Stimulated activated memory B cell treated with anti-CD40 and anti-IgM and Interleukin-4, amounts not matched to agents 10 μg/mL and 1 μg/mL and 100 μg/mL, for 72 hours (primary cell): ENCODE measurements at regions not wholly inside any gene's neighbourhood (a gene's known extent, or its start where the extent isn't known, plus 50 kb on each side); places are given as distances from the start of the nearest gene placed in this dataset.

Experiments
- ATAC-seq: fragments of 150-1000 bp; cut with Tn5 transposase; 2 replicates; pipeline ENCODE4 v1.10.0; 2021
- H3K27ac Mint-ChIP-seq: one replicate; pipeline ENCODE4 v1.8.0; 2022; ENCODE audit warnings: mild to moderate bottlenecking, mixed read lengths
- H3K27me3 Mint-ChIP-seq: one replicate; pipeline ENCODE4 v1.8.0; 2022; ENCODE audit warnings: mixed read lengths
- H3K36me3 Mint-ChIP-seq: one replicate; pipeline ENCODE4 v1.8.0; 2022; ENCODE audit warnings: mixed read lengths
- H3K4me1 Mint-ChIP-seq: one replicate; pipeline ENCODE4 v1.8.0; 2022; ENCODE audit warnings: mixed read lengths
- H3K4me3 Mint-ChIP-seq: one replicate; pipeline ENCODE4 v1.8.0; 2022; ENCODE audit warnings: mild to moderate bottlenecking, moderate library complexity, mixed read lengths
- H3K9me3 Mint-ChIP-seq: one replicate; pipeline ENCODE4 v1.8.0; 2022; ENCODE audit warnings: mixed read lengths

DNA sequence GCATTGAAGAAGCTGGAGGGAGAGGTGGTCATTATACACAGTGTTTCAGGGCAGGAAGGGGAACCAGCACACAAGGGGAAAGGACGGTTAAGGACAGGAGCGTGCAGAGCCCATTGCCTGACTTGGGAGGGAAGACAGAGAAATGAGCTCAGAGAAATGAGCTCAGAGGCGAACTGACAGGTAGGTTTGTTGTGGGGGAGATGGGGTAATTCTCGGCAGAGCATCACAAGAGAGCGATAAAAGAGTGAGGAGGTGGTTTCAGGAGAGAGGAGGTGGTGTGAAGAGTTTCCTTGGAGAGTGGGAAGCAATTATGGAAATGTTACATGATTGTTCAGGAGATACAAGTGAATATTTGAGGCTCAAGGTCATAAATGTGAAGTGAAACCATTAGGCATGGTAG, 61.0 kb downstream of the MRGPRX1 start:
- Mint-ChIP-seq H3K27ac (no peak overlapping the region), H3K4me3 (no peak overlapping the region), H3K9me3 (peaks cover 4% of the 10 kb centered on the region), H3K36me3 (no peaks in the 10 kb centered on the region), H3K27me3 (peaks cover 11% of the 10 kb centered on the region), H3K4me1 (no peaks in the 10 kb centered on the region)
- ATAC-seq = no peak

DNA sequence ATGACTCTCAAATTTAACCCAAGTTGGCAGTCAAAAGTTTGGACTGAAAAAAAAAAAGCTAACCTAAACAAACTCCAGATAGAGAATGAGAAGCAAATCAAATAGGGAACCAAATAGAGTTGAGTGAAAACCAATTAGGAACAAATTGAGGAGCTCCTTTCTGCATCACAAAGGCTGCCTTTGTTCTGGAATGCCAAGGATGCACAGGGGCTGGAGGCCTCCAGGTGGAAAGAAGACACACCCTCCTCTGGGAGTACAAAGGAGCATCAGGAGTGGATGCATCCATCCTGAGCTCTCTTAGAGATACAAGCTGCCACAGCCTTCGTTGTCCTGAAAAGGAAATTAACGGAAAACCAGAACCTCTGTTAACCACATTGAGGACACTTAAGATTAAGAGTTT, 73.3 kb downstream of the MRGPRX1 start:
- H3K4me3 Mint-ChIP-seq = no peak overlapping the region
- H3K27me3 Mint-ChIP-seq = peaks cover 9% of the 10 kb centered on the region
- no peaks in the 10 kb centered on the region for H3K4me1 Mint-ChIP-seq
- peaks cover 3% of the 10 kb centered on the region for H3K9me3 Mint-ChIP-seq
- no peaks in the 10 kb centered on the region for H3K36me3 Mint-ChIP-seq
- no peak overlapping the region for H3K27ac Mint-ChIP-seq
- ATAC-seq = no peak

DNA sequence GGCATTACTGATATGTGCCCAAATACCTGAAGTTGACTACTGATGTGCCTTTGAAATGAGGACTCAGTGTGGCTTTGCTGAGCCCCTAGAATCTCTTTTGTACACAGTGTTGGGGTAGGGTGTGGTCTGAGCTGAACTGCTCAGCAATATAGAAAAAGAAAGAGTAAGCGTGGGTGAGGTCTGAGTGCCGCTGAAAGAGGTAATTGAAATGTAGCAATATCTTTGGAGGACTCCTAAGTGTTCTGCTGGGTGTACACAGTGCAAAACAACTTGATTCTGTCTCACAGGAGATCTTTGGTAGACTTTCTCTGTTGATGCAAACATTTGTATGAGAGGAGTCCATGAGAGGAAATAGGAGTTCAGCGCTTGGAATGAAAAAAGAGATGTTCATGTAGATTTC, 73.7 kb upstream of the PTPN5 start:
- no peak for ATAC-seq
- Mint-ChIP-seq H3K27me3 (peaks cover 9% of the 10 kb centered on the region), H3K4me3 (no peak overlapping the region), H3K9me3 (peaks cover 3% of the 10 kb centered on the region), H3K36me3 (no peaks in the 10 kb centered on the region), H3K27ac (no peak overlapping the region), H3K4me1 (no peaks in the 10 kb centered on the region)

DNA sequence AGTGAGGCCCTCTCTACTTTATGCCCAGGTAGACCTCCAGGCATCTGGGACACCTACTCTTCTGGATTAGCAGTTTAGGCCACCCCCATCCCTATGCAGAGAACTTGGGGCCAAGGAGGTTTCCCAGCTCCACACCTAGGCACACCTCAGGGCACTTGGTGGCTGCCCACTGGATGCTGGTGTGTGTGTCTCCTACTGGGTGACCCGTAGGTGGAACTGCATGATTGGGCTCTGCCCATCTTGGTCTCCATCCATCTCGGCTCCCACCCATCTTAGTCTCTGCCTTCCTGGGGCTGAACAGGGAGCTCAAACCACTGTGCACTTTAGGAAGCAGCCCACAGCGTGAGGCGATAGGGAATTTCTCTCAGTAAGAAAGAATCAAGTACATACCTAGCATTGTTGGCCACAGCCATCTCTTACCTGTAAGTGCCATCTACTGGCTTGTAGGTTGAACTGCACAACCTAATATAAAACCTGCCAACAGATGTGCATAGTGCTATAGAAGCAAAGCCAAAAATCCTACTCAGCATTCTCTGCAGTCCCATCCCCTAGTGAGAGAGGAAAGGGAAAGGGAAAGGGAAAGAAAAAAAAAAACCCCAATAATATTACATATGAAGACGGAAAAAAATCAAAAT, 61.6 kb upstream of the PTPN5 start:
- peaks cover 8% of the 10 kb centered on the region for H3K9me3 Mint-ChIP-seq
- no peaks in the 10 kb centered on the region for H3K4me1 Mint-ChIP-seq
- no peak overlapping the region for H3K4me3 Mint-ChIP-seq
- H3K27ac Mint-ChIP-seq = no peak overlapping the region
- no peak for ATAC-seq
- H3K36me3 Mint-ChIP-seq = no peaks in the 10 kb centered on the region
- peaks cover 30% of the 10 kb centered on the region for H3K27me3 Mint-ChIP-seq

DNA sequence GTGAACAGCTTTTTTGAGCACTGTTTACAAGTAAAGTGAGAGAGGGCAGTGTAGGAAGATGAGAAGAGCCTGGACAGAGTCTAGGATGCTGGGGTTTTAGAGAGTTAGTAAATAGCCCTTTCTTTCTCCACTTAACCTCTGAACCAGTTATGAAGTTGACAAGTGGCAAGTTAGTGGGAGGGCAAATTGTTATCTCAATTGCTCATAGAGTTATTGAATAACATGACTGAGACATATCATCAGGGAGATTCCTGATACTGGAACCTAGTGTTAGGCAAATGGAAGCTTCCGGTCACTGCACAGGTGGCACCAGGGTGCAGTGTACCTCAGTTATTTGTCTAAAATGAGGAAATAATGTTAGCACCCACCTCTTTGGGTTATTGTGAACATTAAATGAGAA, 57.8 kb upstream of the PTPN5 start:
- no peak for ATAC-seq
- H3K4me3 Mint-ChIP-seq = no peak overlapping the region

DNA sequence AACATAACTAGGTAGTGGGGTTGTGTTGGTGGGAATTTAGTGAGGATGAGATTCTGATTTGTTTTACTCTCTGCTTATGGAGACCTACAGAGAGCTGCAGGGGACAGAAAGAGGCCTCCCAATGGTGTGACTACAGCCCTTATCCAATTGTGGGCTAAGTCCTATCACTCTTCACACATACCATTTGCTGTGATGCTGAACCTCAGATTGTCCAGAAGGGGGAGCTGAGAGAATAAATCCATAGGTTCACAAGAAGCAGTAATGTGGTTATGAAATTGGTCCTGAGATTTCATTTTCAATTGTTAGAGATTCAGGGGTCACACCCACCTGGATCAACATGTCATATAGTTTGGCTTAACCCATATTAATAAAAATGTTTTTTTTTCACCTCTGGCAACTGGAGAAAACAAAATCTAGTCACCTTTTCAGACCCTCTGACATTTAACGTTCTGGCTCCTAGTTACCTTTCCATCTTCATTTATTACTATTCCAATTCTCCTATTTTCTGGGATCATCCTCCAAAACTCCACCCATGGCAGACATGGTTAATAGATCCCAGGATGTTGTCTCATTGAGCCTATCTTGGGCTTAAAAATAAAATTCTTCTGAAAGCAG, 53.3 kb upstream of the PTPN5 start:
- peaks cover 47% of the 10 kb centered on the region for H3K27me3 Mint-ChIP-seq
- ATAC-seq = no peak
- no peak overlapping the region for H3K4me3 Mint-ChIP-seq
- peaks cover 9% of the 10 kb centered on the region for H3K9me3 Mint-ChIP-seq
- H3K36me3 Mint-ChIP-seq = no peaks in the 10 kb centered on the region
- H3K4me1 Mint-ChIP-seq = no peaks in the 10 kb centered on the region
- no peak overlapping the region for H3K27ac Mint-ChIP-seq

More for the DNA sequence above, 57.8 kb upstream of the PTPN5 start:
- H3K36me3 Mint-ChIP-seq = no peaks in the 10 kb centered on the region
- H3K9me3 Mint-ChIP-seq = peaks cover 5% of the 10 kb centered on the region
- peaks cover 53% of the 10 kb centered on the region for H3K27me3 Mint-ChIP-seq
- H3K4me1 Mint-ChIP-seq = no peaks in the 10 kb centered on the region
- no peak overlapping the region for H3K27ac Mint-ChIP-seq
